ENCODE measurements at regions not wholly inside any gene's neighbourhood (a gene's known extent, or its start where the extent isn't known, plus 50 kb on each side); places are given as distances from the start of the nearest gene placed in this dataset.

DNA sequence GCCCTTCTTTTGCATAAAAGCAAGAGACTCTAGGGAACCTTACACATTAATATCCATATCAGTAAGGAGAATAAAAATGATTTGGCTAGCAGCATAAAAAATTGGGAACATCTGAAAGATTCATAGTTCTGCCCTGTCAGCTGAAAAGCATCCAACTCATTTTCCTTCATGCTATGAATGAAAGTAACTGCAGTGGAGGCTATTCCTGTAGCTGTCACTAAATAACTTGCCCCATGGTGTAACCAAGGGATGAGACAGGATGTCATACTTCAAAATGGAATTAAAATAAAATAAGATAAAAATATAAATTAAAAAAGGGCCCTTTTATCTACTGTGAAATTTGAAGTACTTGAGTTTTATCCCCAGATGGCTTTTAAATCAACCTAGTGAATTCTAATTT lies 878.8 kb downstream of the C4orf33 start:
- Histone ChIP-seq H2AFZ (ENCODE audit: low read depth, low read length) (no peak overlapping the region), H3F3A (ENCODE audit: insufficient read depth, low read length, poor library complexity, severe bottlenecking) (no peaks in the 10 kb centered on the region), H3K27me3 (ENCODE audit: insufficient read depth, low read depth, low read length) (no peaks in the 10 kb centered on the region), H3K4me3 (ENCODE audit: low read length) (no peak overlapping the region), H3K4me2 (ENCODE audit: low read length) (no peak overlapping the region), H3K9me3 (ENCODE audit: low read length) (no peaks in the 10 kb centered on the region), H3K79me2 (replicated peaks; ENCODE audit: insufficient read depth, low read length) (no peaks in the 10 kb centered on the region), H3K36me3 (ENCODE audit: insufficient read depth, low read length) (no peaks in the 10 kb centered on the region), H4K20me1 (ENCODE audit: insufficient read depth) (no peaks in the 10 kb centered on the region), H3K27ac (ENCODE audit: low read length) (no peak overlapping the region), H3K9ac (ENCODE audit: low read length) (no peak overlapping the region), H3K9me2 (ENCODE audit: insufficient read depth, low read length) (no peaks in the 10 kb centered on the region)
- TF ChIP-seq POLR2AphosphoS5 (IDR thresholded peaks at IDR 0.05) (no peak), MXI1 (conservative IDR thresholded peaks at IDR 0.05; ENCODE audit: poor library complexity, severe bottlenecking) (no peak)
- TF ChIP-seq, protein P1, sequence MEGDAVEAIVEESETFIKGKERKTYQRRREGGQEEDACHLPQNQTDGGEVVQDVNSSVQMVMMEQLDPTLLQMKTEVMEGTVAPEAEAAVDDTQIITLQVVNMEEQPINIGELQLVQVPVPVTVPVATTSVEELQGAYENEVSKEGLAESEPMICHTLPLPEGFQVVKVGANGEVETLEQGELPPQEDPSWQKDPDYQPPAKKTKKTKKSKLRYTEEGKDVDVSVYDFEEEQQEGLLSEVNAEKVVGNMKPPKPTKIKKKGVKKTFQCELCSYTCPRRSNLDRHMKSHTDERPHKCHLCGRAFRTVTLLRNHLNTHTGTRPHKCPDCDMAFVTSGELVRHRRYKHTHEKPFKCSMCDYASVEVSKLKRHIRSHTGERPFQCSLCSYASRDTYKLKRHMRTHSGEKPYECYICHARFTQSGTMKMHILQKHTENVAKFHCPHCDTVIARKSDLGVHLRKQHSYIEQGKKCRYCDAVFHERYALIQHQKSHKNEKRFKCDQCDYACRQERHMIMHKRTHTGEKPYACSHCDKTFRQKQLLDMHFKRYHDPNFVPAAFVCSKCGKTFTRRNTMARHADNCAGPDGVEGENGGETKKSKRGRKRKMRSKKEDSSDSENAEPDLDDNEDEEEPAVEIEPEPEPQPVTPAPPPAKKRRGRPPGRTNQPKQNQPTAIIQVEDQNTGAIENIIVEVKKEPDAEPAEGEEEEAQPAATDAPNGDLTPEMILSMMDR (IDR thresholded peaks at IDR 0.05; ENCODE audit: poor library complexity, severe bottlenecking): no peak

DNA sequence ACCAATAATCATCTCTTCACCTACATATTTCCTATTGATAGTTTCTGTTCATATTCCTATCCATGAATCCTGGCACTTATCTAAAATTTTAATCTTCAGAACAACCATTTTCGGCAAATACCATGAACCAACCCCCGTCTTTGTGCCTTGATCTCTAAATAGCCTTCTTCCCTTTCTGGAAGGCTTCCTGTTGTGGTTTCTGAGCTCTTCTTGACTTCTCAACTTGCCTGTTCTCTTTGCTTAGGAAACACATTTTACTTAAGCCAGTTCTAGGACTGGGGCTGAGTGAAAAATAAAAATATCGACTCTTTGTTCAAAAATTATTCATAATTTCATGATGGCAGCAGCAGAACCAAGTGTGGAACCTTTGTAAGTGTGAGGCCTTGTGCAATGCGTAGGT lies 882.4 kb downstream of the C4orf33 start:
- Histone ChIP-seq H2AFZ (ENCODE audit: low read depth, low read length) (no peak overlapping the region), H3K4me3 (ENCODE audit: low read length) (no peak overlapping the region)

More for the DNA sequence above, 882.4 kb downstream of the C4orf33 start:
- Histone ChIP-seq H3K79me2 (replicated peaks; ENCODE audit: insufficient read depth, low read length) (no peaks in the 10 kb centered on the region), H3K9me2 (ENCODE audit: insufficient read depth, low read length) (no peaks in the 10 kb centered on the region), H3K9ac (ENCODE audit: low read length) (no peak overlapping the region), H3K27me3 (ENCODE audit: insufficient read depth, low read depth, low read length) (no peaks in the 10 kb centered on the region), H3K36me3 (ENCODE audit: insufficient read depth, low read length) (no peaks in the 10 kb centered on the region), H3K9me3 (ENCODE audit: low read length) (no peaks in the 10 kb centered on the region), H3F3A (ENCODE audit: insufficient read depth, low read length, poor library complexity, severe bottlenecking) (no peaks in the 10 kb centered on the region), H3K27ac (ENCODE audit: low read length) (no peak overlapping the region), H4K20me1 (ENCODE audit: insufficient read depth) (no peaks in the 10 kb centered on the region), H3K4me2 (ENCODE audit: low read length) (no peak overlapping the region)
- TF ChIP-seq, protein P2, sequence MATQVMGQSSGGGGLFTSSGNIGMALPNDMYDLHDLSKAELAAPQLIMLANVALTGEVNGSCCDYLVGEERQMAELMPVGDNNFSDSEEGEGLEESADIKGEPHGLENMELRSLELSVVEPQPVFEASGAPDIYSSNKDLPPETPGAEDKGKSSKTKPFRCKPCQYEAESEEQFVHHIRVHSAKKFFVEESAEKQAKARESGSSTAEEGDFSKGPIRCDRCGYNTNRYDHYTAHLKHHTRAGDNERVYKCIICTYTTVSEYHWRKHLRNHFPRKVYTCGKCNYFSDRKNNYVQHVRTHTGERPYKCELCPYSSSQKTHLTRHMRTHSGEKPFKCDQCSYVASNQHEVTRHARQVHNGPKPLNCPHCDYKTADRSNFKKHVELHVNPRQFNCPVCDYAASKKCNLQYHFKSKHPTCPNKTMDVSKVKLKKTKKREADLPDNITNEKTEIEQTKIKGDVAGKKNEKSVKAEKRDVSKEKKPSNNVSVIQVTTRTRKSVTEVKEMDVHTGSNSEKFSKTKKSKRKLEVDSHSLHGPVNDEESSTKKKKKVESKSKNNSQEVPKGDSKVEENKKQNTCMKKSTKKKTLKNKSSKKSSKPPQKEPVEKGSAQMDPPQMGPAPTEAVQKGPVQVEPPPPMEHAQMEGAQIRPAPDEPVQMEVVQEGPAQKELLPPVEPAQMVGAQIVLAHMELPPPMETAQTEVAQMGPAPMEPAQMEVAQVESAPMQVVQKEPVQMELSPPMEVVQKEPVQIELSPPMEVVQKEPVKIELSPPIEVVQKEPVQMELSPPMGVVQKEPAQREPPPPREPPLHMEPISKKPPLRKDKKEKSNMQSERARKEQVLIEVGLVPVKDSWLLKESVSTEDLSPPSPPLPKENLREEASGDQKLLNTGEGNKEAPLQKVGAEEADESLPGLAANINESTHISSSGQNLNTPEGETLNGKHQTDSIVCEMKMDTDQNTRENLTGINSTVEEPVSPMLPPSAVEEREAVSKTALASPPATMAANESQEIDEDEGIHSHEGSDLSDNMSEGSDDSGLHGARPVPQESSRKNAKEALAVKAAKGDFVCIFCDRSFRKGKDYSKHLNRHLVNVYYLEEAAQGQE (IDR thresholded peaks at IDR 0.05; ENCODE audit: borderline replicate concordance): no peak
- TF ChIP-seq EZH2 (IDR thresholded peaks at IDR 0.05; ENCODE audit: borderline replicate concordance, insufficient read depth, low read length, poor library complexity, severe bottlenecking) (no peak), EP300 (conservative IDR thresholded peaks at IDR 0.05; ENCODE audit: poor library complexity, severe bottlenecking) (no peak), RAD21 (conservative IDR thresholded peaks at IDR 0.05) (no peak), MXI1 (conservative IDR thresholded peaks at IDR 0.05; ENCODE audit: poor library complexity, severe bottlenecking) (no peak), SMC3 (conservative IDR thresholded peaks at IDR 0.05; ENCODE audit: poor library complexity) (no peak)
- TF ChIP-seq, protein P1 (IDR thresholded peaks at IDR 0.05; ENCODE audit: poor library complexity, severe bottlenecking): no peak

All from neural cell (in vitro differentiated cells).